IgD-negative memory B cell (primary cell): ENCODE measurements at regions not wholly inside any gene's neighbourhood (a gene's known extent, or its start where the extent isn't known, plus 50 kb on each side); places are given as distances from the start of the nearest gene placed in this dataset.

ENCODE experiments used
- H3K27ac Mint-ChIP-seq, 3 donors: one replicate each; pipeline ENCODE4 v1.8.0; 2020 to 2022; ENCODE audit warnings: mild to moderate bottlenecking in 3 of 3, mixed read lengths in 3 of 3, moderate library complexity in 1 of 3
- H3K27me3 Mint-ChIP-seq: one replicate; pipeline ENCODE4 v1.8.0; 2021; ENCODE audit warnings: mixed read lengths
- H3K36me3 Mint-ChIP-seq: one replicate; pipeline ENCODE4 v1.8.0; 2020; ENCODE audit warnings: mild to moderate bottlenecking, mixed read lengths
- H3K4me1 Mint-ChIP-seq, 3 donors: one replicate each; pipeline ENCODE4 v1.8.0; 2020 to 2022; ENCODE audit warnings: mixed read lengths in 3 of 3, mild to moderate bottlenecking in 1 of 3
- H3K4me3 Mint-ChIP-seq, 4 donors: one replicate each; pipeline ENCODE4 v1.8.0; 2020 to 2022; ENCODE audit warnings: mild to moderate bottlenecking in 4 of 4, mixed read lengths in 4 of 4, moderate library complexity in 3 of 4
- H3K9me3 Mint-ChIP-seq, 3 donors: one replicate each; pipeline ENCODE4 v1.8.0; 2020 to 2021; ENCODE audit warnings: mixed read lengths in 3 of 3, mild to moderate bottlenecking in 1 of 3

DNA sequence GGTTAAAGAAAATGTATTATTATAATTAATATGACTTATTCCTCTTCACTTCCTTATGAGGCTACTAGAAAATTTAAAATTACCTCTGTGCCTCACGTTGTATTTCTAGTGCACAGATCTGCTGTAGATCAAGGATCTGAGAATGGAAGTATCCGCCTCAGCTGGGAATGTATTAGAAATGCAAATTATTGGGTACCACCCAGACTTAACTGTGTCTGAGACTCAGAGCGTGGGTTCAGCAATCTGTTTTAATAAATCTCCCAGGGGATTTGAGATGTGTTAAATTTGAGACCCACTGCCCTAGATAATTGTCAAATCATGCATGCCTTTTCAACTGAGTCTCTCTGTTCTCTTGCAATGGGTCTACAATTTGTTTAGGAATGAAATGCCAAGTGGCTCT is 658.0 kb upstream of the NOX3 start:
- H3K27me3 Mint-ChIP-seq: no peaks in the 10 kb centered on the region
- H3K4me3 Mint-ChIP-seq: no peak overlapping the region

DNA sequence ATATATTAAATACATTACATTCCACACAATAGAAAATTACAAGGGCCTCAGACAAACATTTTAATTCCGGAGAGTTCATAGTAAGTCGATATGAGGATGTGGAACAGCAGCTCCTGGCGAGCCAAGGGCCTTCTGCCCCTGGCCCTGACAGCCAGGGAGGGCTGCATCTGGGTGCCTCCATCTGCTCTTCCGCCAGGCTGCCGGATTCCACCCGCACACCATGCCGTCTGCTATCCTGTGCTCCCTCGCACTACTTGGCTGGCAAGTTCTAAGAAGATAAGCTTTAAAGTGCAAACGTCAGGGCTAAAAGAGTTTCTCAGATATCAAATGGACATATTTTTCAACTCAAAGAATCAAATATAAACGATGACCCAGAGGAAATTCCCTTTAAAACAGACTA is 656.3 kb upstream of the NOX3 start:
- H3K27me3 Mint-ChIP-seq: no peaks in the 10 kb centered on the region
- H3K9me3 Mint-ChIP-seq: peaks cover 0 to 1% (median 0%) of the 10 kb centered on the region in 3 donors
- H3K4me1 Mint-ChIP-seq: peaks cover 6 to 7% (median 6%) of the 10 kb centered on the region in 3 donors
- H3K36me3 Mint-ChIP-seq: peaks cover 9% of the 10 kb centered on the region
- H3K27ac Mint-ChIP-seq: no peak overlapping the region
- no peak overlapping the region for H3K4me3 Mint-ChIP-seq

More for the DNA sequence above, 658.0 kb upstream of the NOX3 start:
- H3K4me1 Mint-ChIP-seq: peaks cover 2 to 6% (median 3%) of the 10 kb centered on the region in 3 donors
- H3K27ac Mint-ChIP-seq: no peak overlapping the region
- peaks cover 4% of the 10 kb centered on the region for H3K36me3 Mint-ChIP-seq
- peaks cover 0 to 2% (median 0%) of the 10 kb centered on the region in 3 donors for H3K9me3 Mint-ChIP-seq

DNA sequence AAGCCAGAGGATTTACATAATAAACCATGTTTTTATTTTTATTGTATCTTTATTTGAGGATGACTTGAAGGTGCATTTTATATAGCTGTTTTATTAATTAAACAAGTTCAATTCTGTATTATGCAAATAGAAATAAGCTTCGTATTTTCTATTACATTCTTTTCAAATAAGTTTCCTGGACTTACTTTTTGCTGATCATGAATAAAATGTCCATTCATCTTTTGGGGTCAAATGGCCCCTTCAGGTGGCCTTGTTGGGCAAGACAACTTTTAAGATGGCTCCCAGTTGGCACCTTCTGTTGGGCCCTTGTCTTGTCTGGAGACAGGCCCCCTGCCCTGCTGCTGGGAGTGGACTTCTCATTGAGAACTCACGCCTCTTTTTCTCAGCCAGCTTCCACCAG is 654.6 kb upstream of the NOX3 start:
- H3K4me1 Mint-ChIP-seq: peaks cover 6 to 7% (median 6%) of the 10 kb centered on the region in 3 donors
- H3K27ac Mint-ChIP-seq: no peak overlapping the region
- H3K27me3 Mint-ChIP-seq: no peaks in the 10 kb centered on the region
- peaks cover 10% of the 10 kb centered on the region for H3K36me3 Mint-ChIP-seq
- no peak overlapping the region for H3K4me3 Mint-ChIP-seq
- H3K9me3 Mint-ChIP-seq: peaks cover 0 to 1% (median 0%) of the 10 kb centered on the region in 3 donors

DNA sequence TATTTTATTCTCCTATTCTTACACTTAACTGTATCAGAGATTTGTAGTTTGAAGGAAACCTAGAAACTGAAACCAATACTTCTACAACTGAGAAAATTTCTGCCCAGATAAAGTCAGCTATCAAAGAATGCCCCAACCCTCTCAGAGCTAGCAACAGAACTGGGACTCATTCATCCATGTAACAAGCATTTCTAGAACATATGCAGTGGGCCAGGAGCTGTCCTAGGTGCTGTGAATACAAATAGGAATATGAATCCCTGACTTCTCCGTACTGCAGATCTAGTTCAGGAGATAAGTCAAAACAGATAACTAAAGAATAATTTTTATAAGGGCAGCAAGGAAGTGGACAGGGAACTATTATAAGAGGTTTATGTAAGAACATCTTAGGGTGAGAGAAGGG is 654.1 kb upstream of the NOX3 start:
- Mint-ChIP-seq H3K9me3 (peaks cover 0 to 1% (median 0%) of the 10 kb centered on the region in 3 donors), H3K36me3 (peaks cover 15% of the 10 kb centered on the region), H3K4me3 (peak overlapping the region in 1 of 4 donors; percentile 9), H3K27me3 (no peaks in the 10 kb centered on the region), H3K4me1 (peaks cover 6 to 7% (median 6%) of the 10 kb centered on the region in 3 donors), H3K27ac (no peak overlapping the region)

DNA sequence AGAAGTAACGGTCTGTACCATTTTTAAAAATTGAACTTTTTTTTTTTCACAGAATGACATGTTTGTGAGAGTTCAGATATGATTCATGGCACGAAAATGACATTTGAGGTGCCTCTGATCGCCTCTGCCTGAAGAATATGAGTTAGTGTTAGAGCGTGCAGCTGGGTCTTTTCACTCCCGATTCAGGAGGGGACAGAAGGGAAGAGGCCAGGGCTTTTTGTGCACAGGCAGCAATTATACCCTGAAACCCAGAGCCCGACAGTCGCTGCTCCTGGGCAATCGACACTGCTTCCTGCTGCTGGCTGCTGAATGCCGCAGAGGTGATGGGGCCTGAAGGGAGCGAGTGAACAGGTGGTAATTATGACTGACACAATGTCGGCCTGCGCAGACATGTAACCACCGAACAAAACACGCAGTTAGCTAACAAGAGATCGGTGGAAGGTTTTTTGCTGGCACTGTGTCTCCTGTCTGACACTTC is 652.0 kb upstream of the NOX3 start:
- peaks cover 15% of the 10 kb centered on the region for H3K36me3 Mint-ChIP-seq
- H3K4me1 Mint-ChIP-seq: peaks cover 6 to 7% (median 6%) of the 10 kb centered on the region in 3 donors
- no peak overlapping the region for H3K27ac Mint-ChIP-seq
- peaks cover 2% of the 10 kb centered on the region for H3K27me3 Mint-ChIP-seq
- H3K9me3 Mint-ChIP-seq: no peaks in the 10 kb centered on the region
- H3K4me3 Mint-ChIP-seq: peak overlapping the region in 1 of 4 donors; percentile 18

DNA sequence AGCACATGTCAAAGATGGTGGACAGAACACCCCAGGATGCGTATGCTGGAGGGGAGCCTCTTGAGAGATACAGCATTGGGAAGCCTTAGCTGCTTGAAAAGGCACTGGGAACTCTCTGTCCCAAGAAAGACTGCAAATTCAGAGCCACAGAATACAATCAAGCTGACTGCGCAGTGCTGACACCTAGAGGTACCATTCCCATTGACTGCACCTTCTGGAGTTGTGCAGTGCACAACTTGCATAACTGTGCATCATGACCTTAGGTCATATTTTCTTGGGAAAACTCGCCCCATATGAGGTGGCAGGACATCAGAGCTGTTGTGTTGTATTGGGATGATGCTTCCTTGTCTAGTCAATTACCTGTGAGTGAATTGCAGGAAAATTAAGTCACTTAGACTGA is 646.5 kb upstream of the NOX3 start:
- H3K4me1 Mint-ChIP-seq: no peaks in the 10 kb centered on the region
- no peak overlapping the region for H3K27ac Mint-ChIP-seq
- peaks cover 2 to 11% (median 2%) of the 10 kb centered on the region in 3 donors for H3K9me3 Mint-ChIP-seq
- peaks cover 8% of the 10 kb centered on the region for H3K36me3 Mint-ChIP-seq
- no peak overlapping the region for H3K4me3 Mint-ChIP-seq
- H3K27me3 Mint-ChIP-seq: peaks cover 2% of the 10 kb centered on the region

DNA sequence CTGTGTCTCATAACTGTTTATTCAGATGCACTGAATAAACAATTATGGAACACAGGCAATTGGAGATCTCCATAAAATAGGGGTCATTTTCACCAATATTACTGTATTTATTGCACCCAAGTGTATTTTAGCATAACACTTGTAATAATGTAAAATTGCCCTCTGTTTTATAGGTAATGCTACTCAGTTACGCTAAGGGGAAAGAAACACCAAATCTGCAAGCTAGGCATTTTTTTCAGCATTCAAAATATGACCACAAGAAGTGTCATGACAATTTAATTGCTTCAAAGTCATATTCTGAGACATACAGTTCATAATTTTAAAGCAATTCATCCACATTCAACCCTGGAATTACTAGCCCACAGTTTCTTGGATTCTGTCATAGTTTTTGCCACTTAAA is 643.2 kb upstream of the NOX3 start:
- Mint-ChIP-seq H3K27me3 (no peaks in the 10 kb centered on the region), H3K4me3 (no peak overlapping the region), H3K27ac (no peak overlapping the region), H3K9me3 (peaks cover 2 to 11% (median 2%) of the 10 kb centered on the region in 3 donors), H3K36me3 (no peaks in the 10 kb centered on the region), H3K4me1 (no peaks in the 10 kb centered on the region)

DNA sequence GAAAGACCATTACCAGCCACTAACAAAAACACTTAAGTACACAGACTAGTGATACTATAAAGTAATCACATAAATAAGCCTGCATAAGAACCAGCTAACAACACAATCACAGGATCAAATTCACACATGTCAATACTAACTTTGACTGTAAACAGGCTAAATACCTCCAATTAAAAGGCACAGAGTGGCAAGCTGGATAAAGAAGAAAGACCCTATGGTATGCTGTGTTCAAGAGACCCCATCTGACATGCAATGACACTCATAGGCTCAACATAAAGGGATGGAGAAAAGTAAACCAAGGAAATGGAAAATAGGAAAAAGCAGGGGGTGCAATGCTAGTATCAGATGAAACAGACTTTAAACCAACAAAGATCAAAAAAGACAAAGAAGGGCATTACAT is 631.8 kb upstream of the NOX3 start:
- Mint-ChIP-seq H3K36me3 (peaks cover 3% of the 10 kb centered on the region), H3K4me3 (no peak overlapping the region), H3K27me3 (peaks cover 2% of the 10 kb centered on the region), H3K27ac (no peak overlapping the region), H3K9me3 (peaks cover 18 to 44% (median 25%) of the 10 kb centered on the region in 3 donors), H3K4me1 (no peaks in the 10 kb centered on the region)

DNA sequence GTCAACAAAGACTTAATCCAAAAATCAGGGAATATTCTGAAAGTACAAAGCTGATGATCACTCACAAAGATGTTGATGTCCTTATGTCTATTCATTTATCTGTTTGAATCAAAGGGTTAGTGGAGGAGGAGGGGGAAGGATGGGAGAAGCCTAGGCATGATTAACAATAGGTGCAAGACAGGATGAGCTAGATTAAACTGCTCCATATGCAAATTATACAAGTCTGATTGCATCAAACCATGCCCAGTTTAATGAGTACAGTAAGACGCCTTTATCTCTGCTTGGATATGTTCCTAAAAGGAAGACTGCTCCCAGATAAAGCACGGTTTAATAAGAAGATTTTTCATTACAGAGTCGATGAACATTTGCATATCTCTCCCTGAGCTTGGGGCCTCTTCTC is 626.4 kb upstream of the NOX3 start:
- no peak overlapping the region for H3K4me3 Mint-ChIP-seq
- H3K27me3 Mint-ChIP-seq: no peaks in the 10 kb centered on the region
- no peak overlapping the region for H3K27ac Mint-ChIP-seq
- H3K9me3 Mint-ChIP-seq: peaks cover 0 to 8% (median 3%) of the 10 kb centered on the region in 3 donors
- H3K36me3 Mint-ChIP-seq: peaks cover 5% of the 10 kb centered on the region
- no peaks in the 10 kb centered on the region for H3K4me1 Mint-ChIP-seq

DNA sequence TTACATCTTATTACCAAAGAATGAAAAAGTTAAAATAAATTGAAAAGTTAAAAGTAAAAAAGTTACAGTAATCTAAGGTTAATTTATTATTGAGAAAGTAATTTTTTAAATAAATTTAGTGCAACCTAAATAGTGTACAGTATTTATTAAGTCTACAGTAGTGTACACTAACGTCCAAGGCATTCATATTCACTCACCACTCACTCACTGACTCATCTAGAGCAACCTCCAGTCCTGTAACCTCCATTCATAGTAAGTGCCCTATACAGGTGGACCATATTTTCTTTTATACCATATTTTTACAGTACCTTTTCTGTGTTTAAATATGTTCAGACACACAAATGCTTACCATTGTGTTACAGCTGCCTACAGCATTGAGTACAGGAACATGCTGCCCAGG is 624.7 kb upstream of the NOX3 start:
- H3K27ac Mint-ChIP-seq: no peak overlapping the region
- H3K27me3 Mint-ChIP-seq: no peaks in the 10 kb centered on the region
- no peaks in the 10 kb centered on the region for H3K4me1 Mint-ChIP-seq
- H3K4me3 Mint-ChIP-seq: no peak overlapping the region
- peaks cover 3% of the 10 kb centered on the region for H3K36me3 Mint-ChIP-seq
- peaks cover 0 to 3% (median 0%) of the 10 kb centered on the region in 3 donors for H3K9me3 Mint-ChIP-seq

DNA sequence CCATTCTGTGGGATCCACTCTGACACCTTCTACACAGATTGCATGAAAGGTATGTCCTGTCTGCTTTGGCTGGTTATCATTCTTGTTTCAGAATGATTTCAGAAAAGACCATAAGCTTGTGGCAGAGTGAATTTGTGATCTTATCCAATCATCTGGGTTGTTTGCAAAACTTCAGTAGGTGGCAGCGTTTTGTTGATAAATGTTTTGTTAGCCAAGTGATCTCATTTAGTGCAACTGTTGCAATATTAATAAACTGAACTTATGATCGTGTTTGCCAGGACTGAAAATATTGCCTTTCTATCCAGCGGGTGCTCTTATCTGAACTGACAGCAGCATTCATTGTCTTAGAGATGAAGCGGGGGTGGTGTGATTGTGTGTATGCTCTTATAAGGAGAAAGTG is 613.2 kb upstream of the NOX3 start:
- Mint-ChIP-seq H3K4me3 (no peak overlapping the region), H3K4me1 (peaks cover under 1 to 5% (median 4%) of the 10 kb centered on the region in 3 donors), H3K9me3 (peaks cover 0 to 3% (median 2%) of the 10 kb centered on the region in 3 donors), H3K27ac (no peak overlapping the region), H3K36me3 (no peaks in the 10 kb centered on the region), H3K27me3 (no peaks in the 10 kb centered on the region)

DNA sequence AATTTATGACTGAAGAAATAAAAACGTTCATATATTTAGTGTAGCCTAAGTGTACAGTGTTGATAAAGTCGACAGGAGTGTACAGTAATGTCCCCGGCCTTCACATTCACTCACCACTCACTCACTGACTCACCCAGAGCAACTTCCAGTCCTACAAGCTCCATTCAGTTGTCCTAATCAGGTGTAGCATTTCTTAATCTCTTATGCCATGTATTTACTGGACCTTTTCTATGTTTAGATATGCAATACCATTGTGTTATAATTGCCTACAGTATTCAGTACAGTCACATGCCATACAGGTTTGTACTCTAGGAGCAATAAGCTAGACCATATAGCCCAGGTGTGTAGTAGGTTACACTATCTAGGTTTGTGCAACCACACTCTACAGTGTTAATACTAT is 610.2 kb upstream of the NOX3 start:
- H3K27me3 Mint-ChIP-seq: peaks cover 3% of the 10 kb centered on the region
- H3K4me3 Mint-ChIP-seq: no peak overlapping the region
- H3K27ac Mint-ChIP-seq: no peak overlapping the region
- peaks cover 2 to 5% (median 4%) of the 10 kb centered on the region in 3 donors for H3K4me1 Mint-ChIP-seq
- H3K9me3 Mint-ChIP-seq: peaks cover 0 to 4% (median 3%) of the 10 kb centered on the region in 3 donors
- peaks cover 2% of the 10 kb centered on the region for H3K36me3 Mint-ChIP-seq

DNA sequence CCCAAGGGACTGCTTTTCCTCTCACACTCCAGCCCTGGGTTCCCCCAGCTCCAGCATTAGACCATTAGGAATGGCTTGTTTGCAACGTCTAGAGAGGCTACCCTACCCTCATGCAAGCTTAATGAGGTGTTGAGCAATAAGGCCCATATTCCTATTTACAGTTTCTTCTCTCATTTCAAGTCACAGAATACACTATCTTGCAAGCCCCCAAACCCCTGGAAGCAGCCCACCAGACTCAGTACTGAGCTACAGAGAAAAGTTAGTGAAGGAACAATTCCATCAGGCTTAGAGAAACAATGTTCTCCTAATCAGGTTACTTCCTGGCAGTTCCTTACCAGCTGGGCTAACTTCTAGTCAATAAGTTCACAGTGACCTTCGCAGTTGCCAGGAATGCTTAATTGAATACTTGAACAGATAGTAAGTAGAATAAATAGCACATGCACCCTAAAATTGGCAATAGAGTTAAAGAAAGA is 606.5 kb upstream of the NOX3 start:
- H3K9me3 Mint-ChIP-seq: peaks cover 0 to 8% (median 3%) of the 10 kb centered on the region in 3 donors

DNA sequence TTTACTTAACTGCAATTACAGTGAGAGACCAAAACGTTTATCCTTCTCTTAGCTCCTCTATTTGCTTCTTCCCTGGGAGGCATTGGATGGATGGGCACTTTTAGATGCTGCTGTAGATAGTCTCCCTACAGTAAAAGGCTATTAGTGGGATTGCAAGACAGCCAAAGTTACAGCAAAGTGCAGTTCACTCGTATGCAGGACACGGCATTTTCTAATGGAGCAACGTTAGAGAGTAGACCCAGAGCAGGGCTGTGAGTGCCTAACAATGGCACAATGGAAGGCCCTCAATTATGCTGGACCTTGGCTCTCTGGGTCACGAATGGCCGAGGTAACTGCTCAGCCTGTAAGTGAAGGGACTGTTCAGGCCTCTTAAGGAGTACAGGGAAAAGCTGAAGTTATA is 605.8 kb upstream of the NOX3 start:
- Mint-ChIP-seq H3K9me3 (peaks cover 0 to 8% (median 3%) of the 10 kb centered on the region in 3 donors), H3K4me3 (no peak overlapping the region), H3K27ac (no peak overlapping the region), H3K4me1 (peaks cover 0 to 4% (median 3%) of the 10 kb centered on the region in 3 donors), H3K27me3 (peaks cover 7% of the 10 kb centered on the region), H3K36me3 (peaks cover 9% of the 10 kb centered on the region)

More for the DNA sequence above, 606.5 kb upstream of the NOX3 start:
- peaks cover 7% of the 10 kb centered on the region for H3K27me3 Mint-ChIP-seq
- H3K4me1 Mint-ChIP-seq: peaks cover 0 to 4% (median 3%) of the 10 kb centered on the region in 3 donors
- peaks cover 7% of the 10 kb centered on the region for H3K36me3 Mint-ChIP-seq
- H3K27ac Mint-ChIP-seq: no peak overlapping the region
- H3K4me3 Mint-ChIP-seq: no peak overlapping the region

DNA sequence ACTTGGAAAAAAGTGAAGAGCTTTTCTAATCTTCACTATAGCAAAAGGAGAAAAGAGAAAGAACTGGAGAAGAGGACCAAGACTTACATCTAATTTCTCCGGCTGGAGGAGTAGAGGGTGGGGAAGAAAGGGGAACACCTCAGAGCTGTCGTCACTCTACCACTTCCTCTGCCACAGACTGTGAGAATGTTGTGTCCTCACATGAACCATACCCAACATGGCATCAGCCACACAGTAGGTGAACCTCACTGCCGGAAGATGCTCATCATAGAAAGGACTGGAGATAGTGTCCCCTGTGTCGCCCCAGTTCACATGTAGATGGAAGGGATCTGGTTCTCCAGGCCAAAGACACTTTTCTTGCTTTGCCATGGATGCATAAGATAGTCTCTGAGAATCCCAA is 604.4 kb upstream of the NOX3 start:
- peaks cover 9% of the 10 kb centered on the region for H3K36me3 Mint-ChIP-seq
- peaks cover 7% of the 10 kb centered on the region for H3K27me3 Mint-ChIP-seq
- H3K9me3 Mint-ChIP-seq: peaks cover 0 to 8% (median 3%) of the 10 kb centered on the region in 3 donors
- H3K4me3 Mint-ChIP-seq: no peak overlapping the region
- H3K4me1 Mint-ChIP-seq: peaks cover 0 to 4% (median 3%) of the 10 kb centered on the region in 3 donors
- no peak overlapping the region for H3K27ac Mint-ChIP-seq

DNA sequence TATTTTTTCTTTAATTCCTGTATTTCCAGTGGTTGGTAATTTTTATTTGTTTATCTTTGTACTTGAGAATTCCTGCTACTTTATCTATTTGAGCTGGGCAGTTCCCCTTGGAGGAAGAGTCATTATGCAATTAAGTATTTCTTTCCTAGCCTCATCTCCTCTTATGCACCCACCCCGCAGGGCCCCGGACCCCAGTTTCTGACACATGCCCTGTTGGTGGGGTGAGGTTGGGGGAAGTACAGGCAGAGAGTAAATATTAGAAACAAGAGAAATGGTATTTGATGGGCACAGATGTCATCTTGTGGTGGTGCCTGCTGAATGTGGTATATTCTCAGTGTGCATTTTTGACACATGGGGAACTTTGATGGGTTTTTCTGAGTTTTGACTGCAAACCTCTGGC is 602.7 kb upstream of the NOX3 start:
- no peak overlapping the region for H3K27ac Mint-ChIP-seq
- no peak overlapping the region for H3K4me3 Mint-ChIP-seq
- H3K36me3 Mint-ChIP-seq: peaks cover 9% of the 10 kb centered on the region
- H3K27me3 Mint-ChIP-seq: peaks cover 7% of the 10 kb centered on the region
- H3K9me3 Mint-ChIP-seq: peaks cover 0 to 6% (median 2%) of the 10 kb centered on the region in 3 donors
- H3K4me1 Mint-ChIP-seq: peaks cover 0 to 3% (median 2%) of the 10 kb centered on the region in 3 donors
